ENCODE measurements at regions not wholly inside any gene's neighbourhood (a gene's known extent, or its start where the extent isn't known, plus 50 kb on each side); places are given as distances from the start of the nearest gene placed in this dataset.
"Not testable (repeated sequence)": the region's sequence is repeated elsewhere in the genome, so short reads cannot be mapped to it uniquely, and the experiment has no call there.

- H3K36me3 Mint-ChIP-seq: peaks cover 0 to 13% (median 0%) of the 10 kb centered on the region in 3 donors
- Histone ChIP-seq H3K9me3 (ENCODE audit: low read length) (no peaks in the 10 kb centered on the region), H3K27ac (ENCODE audit: low read depth, low read length) (no peak overlapping the region), H3K36me3 (ENCODE audit: insufficient read depth, low read length) (no peaks in the 10 kb centered on the region), H3K4me3 (ENCODE audit: low read length) (no peak overlapping the region), H3K4me1 (ENCODE audit: insufficient read depth, low read length) (no peaks in the 10 kb centered on the region), H3K27me3 (ENCODE audit: insufficient read depth, low read length, poor library complexity, severe bottlenecking) (no peaks in the 10 kb centered on the region)
- POLR2A ChIA-PET: no interaction called here
- H3K9me3 Mint-ChIP-seq: peaks cover 0 to 4% (median 0%) of the 10 kb centered on the region in 5 donors
- peaks cover 0 to 14% (median 13%) of the 10 kb centered on the region in 3 donors for H3K4me1 Mint-ChIP-seq
- no peak overlapping the region for H3K27ac Mint-ChIP-seq
- H3K27me3 Mint-ChIP-seq: peaks cover 0 to 1% of the 10 kb centered on the region in 2 donors
- CTCF ChIA-PET: no interaction called here
- no peak for DNase-seq
- H3K4me3 Mint-ChIP-seq: no peak overlapping the region
Observed at GRCh38 chr5:143593723-143594122, 190.2 kb upstream of the NR3C1 start.

- Histone ChIP-seq H3K27ac (ENCODE audit: low read depth, low read length) (no peak overlapping the region), H3K36me3 (ENCODE audit: insufficient read depth, low read length) (no peaks in the 10 kb centered on the region), H3K4me1 (ENCODE audit: insufficient read depth, low read length) (no peaks in the 10 kb centered on the region), H3K4me3 (ENCODE audit: low read length) (no peak overlapping the region), H3K27me3 (ENCODE audit: insufficient read depth, low read length, poor library complexity, severe bottlenecking) (no peaks in the 10 kb centered on the region), H3K9me3 (ENCODE audit: low read length) (no peaks in the 10 kb centered on the region)
- DNase-seq: no peak
- Mint-ChIP-seq H3K9me3 (peaks cover 0 to under 1% (median 0%) of the 10 kb centered on the region in 5 donors), H3K36me3 (peaks cover 0 to 6% (median 0%) of the 10 kb centered on the region in 3 donors), H3K4me3 (no peak overlapping the region), H3K27ac (no peak overlapping the region), H3K4me1 (peaks cover 0 to 14% (median 13%) of the 10 kb centered on the region in 3 donors), H3K27me3 (peaks cover 0 to 1% of the 10 kb centered on the region in 2 donors)
- CTCF ChIA-PET: no interaction called here
- POLR2A ChIA-PET: no interaction called here
Observed at GRCh38 chr5:143592648-143593047, 189.2 kb upstream of the NR3C1 start.

- Mint-ChIP-seq H3K27ac (no peak overlapping the region), H3K4me3 (no peak overlapping the region), H3K27me3 (peaks cover 0 to 3% of the 10 kb centered on the region in 2 donors), H3K4me1 (peaks cover 2 to 8% (median 6%) of the 10 kb centered on the region in 3 donors), H3K9me3 (no peaks in the 10 kb centered on the region), H3K36me3 (no peaks in the 10 kb centered on the region)
- H3K4me3 ChIP-seq (ENCODE audit: low read length): no peak overlapping the region
- ChIA-PET CTCF (no interaction called here), POLR2A (no interaction called here)
- H3K36me3 ChIP-seq (ENCODE audit: insufficient read depth, low read length): no peaks in the 10 kb centered on the region
- H3K9me3 ChIP-seq (ENCODE audit: low read length): no peaks in the 10 kb centered on the region
- no peak for DNase-seq
- no peaks in the 10 kb centered on the region for H3K27me3 ChIP-seq (ENCODE audit: insufficient read depth, low read length, poor library complexity, severe bottlenecking)
- no peak overlapping the region for H3K27ac ChIP-seq (ENCODE audit: low read depth, low read length)
- no peaks in the 10 kb centered on the region for H3K4me1 ChIP-seq (ENCODE audit: insufficient read depth, low read length)
Observed at GRCh38 chr5:143588933-143589662, 185.6 kb upstream of the NR3C1 start.

GRCh38 chr5:143588121-143588520 lies 184.6 kb upstream of the NR3C1 start:
- H3K4me3 Mint-ChIP-seq; DNase-seq; H3K36me3 Mint-ChIP-seq; H3K4me3 ChIP-seq (ENCODE audit: low read length); H3K27me3 ChIP-seq (ENCODE audit: insufficient read depth, low read length, poor library complexity, severe bottlenecking); H3K36me3 ChIP-seq (ENCODE audit: insufficient read depth, low read length); H3K27me3 Mint-ChIP-seq; CTCF ChIA-PET; H3K27ac Mint-ChIP-seq; H3K4me1 ChIP-seq (ENCODE audit: insufficient read depth, low read length); H3K9me3 ChIP-seq (ENCODE audit: low read length); POLR2A ChIA-PET; H3K27ac ChIP-seq (ENCODE audit: low read depth, low read length); H3K9me3 Mint-ChIP-seq: not testable (repeated sequence)
- H3K4me1 Mint-ChIP-seq: peaks cover 9 to 16% (median 15%) of the 10 kb centered on the region in 3 donors

GRCh38 chr5:143586781-143587362 lies 183.4 kb upstream of the NR3C1 start:
- peak overlapping the region in 1 of 8 donors; percentile 21 for H3K27ac Mint-ChIP-seq
- no peak overlapping the region for H3K27ac ChIP-seq (ENCODE audit: low read depth, low read length)
- POLR2A ChIA-PET: interaction anchor here (0.7 kb wide), 1 partner anchor 613 kb away, joined by 14 read pairs; no protein-coding TSS in a partner anchor
- no peaks in the 10 kb centered on the region for H3K9me3 ChIP-seq (ENCODE audit: low read length)
- H3K27me3 Mint-ChIP-seq: peaks cover 0 to 3% of the 10 kb centered on the region in 2 donors
- no peaks in the 10 kb centered on the region for H3K36me3 Mint-ChIP-seq
- no peaks in the 10 kb centered on the region for H3K9me3 Mint-ChIP-seq
- CTCF ChIA-PET: no interaction called here
- H3K4me1 Mint-ChIP-seq: peaks cover 20 to 27% (median 25%) of the 10 kb centered on the region in 3 donors
- no peak overlapping the region for H3K4me3 ChIP-seq (ENCODE audit: low read length)
- no peak overlapping the region for H3K4me3 Mint-ChIP-seq
- H3K36me3 ChIP-seq (ENCODE audit: insufficient read depth, low read length): no peaks in the 10 kb centered on the region
- no peaks in the 10 kb centered on the region for H3K27me3 ChIP-seq (ENCODE audit: insufficient read depth, low read length, poor library complexity, severe bottlenecking)
- no peaks in the 10 kb centered on the region for H3K4me1 ChIP-seq (ENCODE audit: insufficient read depth, low read length)
- no peak for DNase-seq

- H3K27ac ChIP-seq (ENCODE audit: low read depth, low read length): no peak overlapping the region
- Mint-ChIP-seq H3K4me1 (peaks cover 21 to 27% (median 25%) of the 10 kb centered on the region in 3 donors), H3K27me3 (peaks cover 0 to 3% of the 10 kb centered on the region in 2 donors), H3K4me3 (no peak overlapping the region), H3K27ac (no peak overlapping the region), H3K9me3 (no peaks in the 10 kb centered on the region), H3K36me3 (no peaks in the 10 kb centered on the region)
- CTCF ChIA-PET: no interaction called here
- H3K4me3 ChIP-seq (ENCODE audit: low read length): no peak overlapping the region
- DNase-seq: no peak
- no peaks in the 10 kb centered on the region for H3K9me3 ChIP-seq (ENCODE audit: low read length)
- H3K4me1 ChIP-seq (ENCODE audit: insufficient read depth, low read length): no peaks in the 10 kb centered on the region
- POLR2A ChIA-PET: no interaction called here
- H3K36me3 ChIP-seq (ENCODE audit: insufficient read depth, low read length): no peaks in the 10 kb centered on the region
- H3K27me3 ChIP-seq (ENCODE audit: insufficient read depth, low read length, poor library complexity, severe bottlenecking): no peaks in the 10 kb centered on the region
Observed at GRCh38 chr5:143585970-143586369, 182.5 kb upstream of the NR3C1 start.

GRCh38 chr5:143583409-143583808 lies 179.9 kb upstream of the NR3C1 start:
- ChIA-PET CTCF (interaction anchor here (0.7 kb wide), 1 partner anchor 179 kb away, joined by 4 read pairs; no protein-coding TSS in a partner anchor), POLR2A (no interaction called here)
- Histone ChIP-seq H3K27me3 (ENCODE audit: insufficient read depth, low read length, poor library complexity, severe bottlenecking) (no peaks in the 10 kb centered on the region), H3K27ac (ENCODE audit: low read depth, low read length) (no peak overlapping the region), H3K4me3 (ENCODE audit: low read length) (no peak overlapping the region), H3K9me3 (ENCODE audit: low read length) (no peaks in the 10 kb centered on the region), H3K36me3 (ENCODE audit: insufficient read depth, low read length) (no peaks in the 10 kb centered on the region), H3K4me1 (ENCODE audit: insufficient read depth, low read length) (no peaks in the 10 kb centered on the region)
- no peak for DNase-seq
- H3K4me3 Mint-ChIP-seq: no peak overlapping the region
- peak overlapping the region in 2 of 8 donors; percentile 20 to 30 for H3K27ac Mint-ChIP-seq
- peaks cover 21 to 24% (median 21%) of the 10 kb centered on the region in 3 donors for H3K4me1 Mint-ChIP-seq
- H3K27me3 Mint-ChIP-seq: peaks cover 0 to 3% of the 10 kb centered on the region in 2 donors
- H3K36me3 Mint-ChIP-seq: peaks cover 0 to 6% (median 0%) of the 10 kb centered on the region in 3 donors
- H3K9me3 Mint-ChIP-seq: no peaks in the 10 kb centered on the region

- Mint-ChIP-seq H3K27me3 (peaks cover 0 to 3% of the 10 kb centered on the region in 2 donors), H3K4me3 (peak overlapping the region in 4 of 7 donors; percentile 0 to 11 (median 6)), H3K27ac (peak overlapping the region in 1 of 8 donors; percentile 20), H3K36me3 (peaks cover 0 to 7% (median 0%) of the 10 kb centered on the region in 3 donors), H3K9me3 (no peaks in the 10 kb centered on the region), H3K4me1 (peaks cover 21 to 24% (median 21%) of the 10 kb centered on the region in 3 donors)
- Histone ChIP-seq H3K4me3 (ENCODE audit: low read length) (no peak overlapping the region), H3K36me3 (ENCODE audit: insufficient read depth, low read length) (no peaks in the 10 kb centered on the region), H3K27me3 (ENCODE audit: insufficient read depth, low read length, poor library complexity, severe bottlenecking) (no peaks in the 10 kb centered on the region), H3K9me3 (ENCODE audit: low read length) (no peaks in the 10 kb centered on the region), H3K4me1 (ENCODE audit: insufficient read depth, low read length) (no peaks in the 10 kb centered on the region), H3K27ac (ENCODE audit: low read depth, low read length) (no peak overlapping the region)
- no peak for DNase-seq
- CTCF ChIA-PET: interaction anchor here (0.7 kb wide), 1 partner anchor 179 kb away, joined by 4 read pairs; no protein-coding TSS in a partner anchor
- POLR2A ChIA-PET: no interaction called here
Observed at GRCh38 chr5:143582869-143583268, 179.4 kb upstream of the NR3C1 start.

All from CD8-positive, alpha-beta memory T cell (primary cell).